AG10803 (cell line): ENCODE measurements at regions not wholly inside any gene's neighbourhood (a gene's known extent, or its start where the extent isn't known, plus 50 kb on each side); places are given as distances from the start of the nearest gene placed in this dataset.

Experiments used
- DNase-seq: peaks from one replicate; pipeline ENCODE4 v3.0.0; 2010; ENCODE audit warnings: low read depth
- H3K4me3 ChIP-seq: 2 replicates; pipeline ENCODE4 v1.5.1; 2011; ENCODE audit warnings: mild to moderate bottlenecking, low read length, control low read depth
- TF ChIP-seq, protein P1 (sequence below): conservative IDR thresholded peaks from 2 replicates; pipeline ENCODE4 v1.5.1; 2011; ENCODE audit warnings: mild to moderate bottlenecking, low read length, control low read depth, inconsistent platforms

- no peak for DNase-seq
- no peak overlapping the region for H3K4me3 ChIP-seq
- TF ChIP-seq, protein P1, sequence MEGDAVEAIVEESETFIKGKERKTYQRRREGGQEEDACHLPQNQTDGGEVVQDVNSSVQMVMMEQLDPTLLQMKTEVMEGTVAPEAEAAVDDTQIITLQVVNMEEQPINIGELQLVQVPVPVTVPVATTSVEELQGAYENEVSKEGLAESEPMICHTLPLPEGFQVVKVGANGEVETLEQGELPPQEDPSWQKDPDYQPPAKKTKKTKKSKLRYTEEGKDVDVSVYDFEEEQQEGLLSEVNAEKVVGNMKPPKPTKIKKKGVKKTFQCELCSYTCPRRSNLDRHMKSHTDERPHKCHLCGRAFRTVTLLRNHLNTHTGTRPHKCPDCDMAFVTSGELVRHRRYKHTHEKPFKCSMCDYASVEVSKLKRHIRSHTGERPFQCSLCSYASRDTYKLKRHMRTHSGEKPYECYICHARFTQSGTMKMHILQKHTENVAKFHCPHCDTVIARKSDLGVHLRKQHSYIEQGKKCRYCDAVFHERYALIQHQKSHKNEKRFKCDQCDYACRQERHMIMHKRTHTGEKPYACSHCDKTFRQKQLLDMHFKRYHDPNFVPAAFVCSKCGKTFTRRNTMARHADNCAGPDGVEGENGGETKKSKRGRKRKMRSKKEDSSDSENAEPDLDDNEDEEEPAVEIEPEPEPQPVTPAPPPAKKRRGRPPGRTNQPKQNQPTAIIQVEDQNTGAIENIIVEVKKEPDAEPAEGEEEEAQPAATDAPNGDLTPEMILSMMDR: no peak
Measured at GRCh38 chr15:69661871-69662644, 209.4 kb downstream of the RPLP1 start.

DNA sequence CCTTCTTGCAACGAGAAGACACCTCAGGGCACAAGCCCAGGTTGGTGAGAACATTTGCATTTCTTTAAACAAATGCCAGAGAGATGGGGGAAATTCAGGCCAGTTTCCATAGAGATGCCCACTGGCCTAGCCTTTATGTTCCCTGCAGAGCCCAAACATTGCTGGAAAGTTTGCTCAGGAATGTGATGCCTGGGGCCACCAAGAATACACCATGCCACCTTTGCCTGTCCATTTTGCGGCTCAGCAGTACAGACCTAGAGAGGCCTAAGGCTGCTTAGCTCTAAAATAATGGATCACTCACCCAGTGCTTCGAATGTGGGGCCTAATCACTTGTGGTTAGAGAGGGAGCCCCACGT is 210.0 kb downstream of the RPLP1 start:
- TF ChIP-seq, protein P1: no peak
- H3K4me3 ChIP-seq: no peak overlapping the region
- DNase-seq: no peak

DNA sequence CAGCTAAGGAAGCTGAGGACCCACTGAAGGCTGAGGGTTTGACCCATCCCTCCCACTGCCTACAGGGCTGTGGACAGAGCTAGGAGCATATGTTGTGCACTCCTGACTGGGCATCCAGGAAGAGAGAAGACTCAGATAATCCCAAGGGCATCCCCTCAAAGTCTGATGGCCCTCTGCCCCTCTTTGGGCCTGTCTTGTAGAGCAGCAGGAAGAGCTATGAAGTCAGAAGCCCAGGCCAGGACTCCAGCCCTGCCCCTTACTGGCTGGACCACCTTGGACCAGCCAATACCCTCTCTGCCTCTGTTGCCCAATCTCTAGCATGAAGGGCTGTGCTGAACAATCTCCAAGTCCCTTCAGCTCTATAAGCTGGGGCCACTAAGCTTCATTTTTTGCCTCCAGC is 210.8 kb downstream of the RPLP1 start:
- no peak overlapping the region for H3K4me3 ChIP-seq
- no peak for DNase-seq
- TF ChIP-seq, protein P1: no peak

- DNase-seq: no peak
- TF ChIP-seq, protein P1: no peak
- H3K4me3 ChIP-seq: no peak overlapping the region
Measured at GRCh38 chr15:69663982-69664381, 211.4 kb downstream of the RPLP1 start.

GRCh38 chr15:69664572-69665571 is 212.3 kb downstream of the RPLP1 start:
- DNase-seq: no peak
- no peak overlapping the region for H3K4me3 ChIP-seq
- TF ChIP-seq, protein P1: no peak

DNA sequence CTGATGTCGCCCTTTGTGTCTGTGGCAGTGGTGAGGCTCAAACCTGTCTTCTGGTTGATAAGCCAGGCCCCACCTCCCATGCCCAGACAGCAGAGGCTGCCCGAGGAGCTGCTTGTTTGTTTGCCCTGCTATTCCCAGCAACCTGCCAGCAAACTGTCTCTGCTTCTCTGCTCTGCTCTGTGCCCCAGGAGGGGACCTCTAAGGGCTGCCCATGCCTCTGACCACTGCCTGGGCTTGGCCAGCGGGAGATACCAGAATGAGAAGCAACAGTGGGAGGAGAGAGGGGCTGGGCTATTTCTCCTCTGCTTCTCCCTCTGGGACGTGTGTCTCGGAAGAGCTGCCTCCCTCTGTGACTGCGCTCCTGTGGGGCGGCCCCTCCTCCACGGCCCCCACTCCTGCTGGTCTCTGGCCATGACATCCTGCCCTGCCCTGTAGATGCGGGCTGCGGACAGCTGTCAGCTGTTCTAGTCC is 213.1 kb downstream of the RPLP1 start:
- H3K4me3 ChIP-seq: no peak overlapping the region
- TF ChIP-seq, protein P1: no peak
- no peak for DNase-seq
